HG03565 (cell line): ENCODE measurements at regions not wholly inside any gene's neighbourhood (a gene's known extent, or its start where the extent isn't known, plus 50 kb on each side); places are given as distances from the start of the nearest gene placed in this dataset.
"Not testable (repeated sequence)": the region's sequence is repeated elsewhere in the genome, so short reads cannot be mapped to it uniquely, and the experiment has no call there.

Source experiments
- ATAC-seq: cut with Tn5 transposase; IDR thresholded peaks from one replicate; pipeline ENCODE4 v1.9.1; 2021; ENCODE audit warnings: mild to moderate bottlenecking, moderate library complexity; ENCODE audit not compliant: unreplicated experiment

DNA sequence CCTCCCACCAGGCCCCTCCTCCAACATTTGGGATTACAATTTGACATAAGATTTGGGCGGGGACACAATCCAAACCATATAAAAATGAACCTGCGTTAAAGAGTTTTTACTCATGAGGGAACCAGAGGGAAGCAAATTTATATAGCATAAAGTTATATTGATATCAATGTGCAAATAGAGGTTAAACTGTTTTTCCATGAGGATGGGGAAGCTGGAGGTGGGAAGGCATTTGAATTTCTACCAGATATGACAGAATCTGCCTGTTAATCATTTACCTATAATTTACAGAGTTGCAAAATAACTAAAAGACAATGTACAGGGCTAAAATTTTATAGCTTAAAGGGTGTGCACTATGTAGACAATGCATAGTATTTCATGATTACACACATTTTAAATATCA, 322.0 kb upstream of the FKBP1C start:
- ATAC-seq: no peak

DNA sequence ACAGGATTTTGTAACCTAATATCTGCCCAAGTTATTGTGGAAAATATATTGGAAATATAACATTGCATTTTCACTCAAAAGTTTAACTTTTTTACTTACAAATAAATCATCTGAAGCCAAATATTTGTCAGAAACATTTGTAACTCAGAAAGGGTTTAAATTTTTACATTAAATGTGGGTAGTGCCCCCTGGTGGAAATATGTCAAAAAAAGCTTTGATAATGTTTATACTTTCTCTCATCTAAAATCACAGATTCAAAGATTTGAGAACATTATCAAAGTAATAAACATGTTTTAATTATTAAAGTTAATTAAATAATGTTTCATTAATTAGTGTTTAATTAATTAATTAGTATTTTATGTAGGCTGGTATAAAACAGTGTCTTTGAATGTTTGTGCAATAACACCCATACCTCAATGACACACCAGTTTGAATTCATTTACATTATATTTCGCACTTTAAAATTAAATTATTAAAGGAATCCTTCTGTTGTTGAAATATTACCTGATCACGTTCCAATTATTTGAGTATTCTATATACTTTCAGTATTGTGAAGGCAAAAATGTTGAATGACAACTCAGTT, 320.1 kb upstream of the FKBP1C start:
- no peak for ATAC-seq

DNA sequence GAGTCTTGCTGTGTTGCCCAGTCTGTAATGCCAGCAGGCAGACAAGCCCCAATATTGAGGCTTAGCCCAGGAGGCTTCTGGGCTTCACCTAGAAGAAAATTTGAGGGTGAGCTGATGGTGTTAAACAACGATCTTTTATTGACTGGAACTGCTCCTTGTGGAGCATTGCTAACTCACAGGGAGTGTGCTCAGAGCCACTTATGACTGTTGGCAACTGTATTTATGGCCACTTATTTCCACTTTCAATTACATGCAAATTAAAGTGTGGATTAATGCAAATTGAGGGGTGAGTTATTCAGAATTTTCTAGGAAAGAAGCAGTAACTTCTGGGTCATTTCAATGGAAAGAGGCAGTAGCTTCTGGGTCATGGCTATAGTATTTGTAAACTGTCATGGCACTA, 317.2 kb upstream of the FKBP1C start:
- no peak for ATAC-seq

DNA sequence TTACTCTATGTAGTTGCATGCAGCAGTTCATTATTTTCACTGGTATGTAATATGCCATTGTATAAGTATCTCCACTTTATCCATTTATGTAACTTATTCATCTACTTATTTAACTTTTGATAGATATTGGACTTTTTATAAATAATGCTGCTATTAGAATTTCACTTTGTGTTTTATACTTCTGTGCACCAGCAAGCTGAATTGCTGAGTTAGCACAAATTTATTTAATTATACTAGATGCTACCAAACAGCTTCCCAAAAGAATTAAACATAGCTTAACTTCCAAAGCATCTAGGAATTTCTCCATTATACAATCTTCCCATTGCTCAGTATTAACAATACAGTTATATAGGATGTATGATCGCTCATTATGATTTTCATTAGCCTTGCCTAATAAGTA, 308.0 kb upstream of the FKBP1C start:
- ATAC-seq: no peak

DNA sequence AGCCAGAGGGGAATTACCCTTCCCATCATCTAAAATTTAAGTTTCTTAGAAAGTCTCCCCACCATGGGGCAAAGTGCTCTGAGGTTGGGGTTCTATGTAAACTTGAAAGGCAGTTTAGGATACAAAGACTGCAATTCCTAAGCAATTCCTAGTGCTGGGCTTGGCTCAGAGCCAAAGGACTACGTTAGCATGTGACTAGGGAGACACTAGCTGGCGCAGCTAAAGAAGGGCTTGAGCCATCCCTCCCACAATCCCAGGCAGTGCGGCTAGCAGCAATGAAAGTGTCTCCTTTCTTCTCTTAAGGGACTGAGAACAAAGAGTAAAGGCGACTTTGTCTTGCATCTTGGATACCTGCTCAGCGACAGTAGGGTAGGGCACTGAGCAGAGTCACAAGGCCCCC, 306.6 kb upstream of the FKBP1C start:
- ATAC-seq: no peak

DNA sequence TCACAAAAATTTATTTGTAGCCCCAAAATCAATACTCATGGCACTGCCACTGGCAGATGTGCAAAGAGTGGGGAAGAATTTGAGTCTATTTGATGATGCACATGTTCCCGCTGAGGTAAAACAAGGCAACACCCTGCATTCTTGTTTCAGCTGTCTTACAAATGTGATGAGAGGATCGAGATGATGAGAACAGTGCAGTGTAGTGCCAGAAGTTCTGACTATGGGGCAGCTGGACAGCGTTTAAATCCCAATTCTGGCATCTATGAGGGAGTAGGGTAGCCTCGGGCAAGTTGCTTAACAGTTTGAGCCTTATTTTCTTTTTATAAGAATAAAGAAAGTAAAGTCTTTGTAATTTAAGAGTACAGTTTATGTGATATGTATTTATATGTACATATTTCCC, 296.7 kb upstream of the FKBP1C start:
- no peak for ATAC-seq

DNA sequence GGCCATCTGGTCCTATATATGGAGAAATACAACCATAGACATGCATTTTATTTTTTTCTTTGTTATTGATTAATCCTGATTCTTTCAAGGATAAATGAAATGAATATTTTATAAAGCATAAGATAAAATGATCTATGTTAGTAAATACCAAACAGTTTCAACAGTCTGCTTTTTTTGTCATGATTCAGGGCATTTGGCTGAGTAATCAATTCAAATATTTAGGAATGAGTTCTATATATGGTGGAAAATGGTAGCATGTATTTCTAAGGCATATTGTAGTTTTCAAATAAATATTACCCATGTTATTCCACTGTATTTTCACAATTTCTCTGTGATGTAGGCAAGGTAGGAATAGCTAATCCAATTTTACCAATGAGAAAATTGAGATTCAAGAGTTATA, 287.5 kb upstream of the FKBP1C start:
- no peak for ATAC-seq

DNA sequence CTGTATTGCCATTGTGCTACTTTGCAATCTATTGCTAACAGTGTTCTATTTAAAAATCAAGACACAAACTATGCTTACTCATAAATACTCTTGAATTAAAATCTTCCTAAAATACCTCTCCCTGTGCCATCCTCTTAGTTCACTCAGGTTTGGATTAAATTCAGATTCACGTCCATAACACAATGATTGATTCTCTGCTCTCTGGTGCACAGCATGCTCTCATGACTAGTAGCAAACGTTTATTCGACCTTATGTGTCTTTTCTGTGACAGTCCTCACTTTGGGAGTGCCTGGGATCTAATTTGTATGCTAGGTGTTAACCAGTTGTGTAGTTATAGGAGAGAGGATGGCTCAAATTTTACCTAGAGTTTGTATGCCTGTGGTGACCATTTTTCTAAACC, 270.4 kb upstream of the FKBP1C start:
- ATAC-seq: no peak

DNA sequence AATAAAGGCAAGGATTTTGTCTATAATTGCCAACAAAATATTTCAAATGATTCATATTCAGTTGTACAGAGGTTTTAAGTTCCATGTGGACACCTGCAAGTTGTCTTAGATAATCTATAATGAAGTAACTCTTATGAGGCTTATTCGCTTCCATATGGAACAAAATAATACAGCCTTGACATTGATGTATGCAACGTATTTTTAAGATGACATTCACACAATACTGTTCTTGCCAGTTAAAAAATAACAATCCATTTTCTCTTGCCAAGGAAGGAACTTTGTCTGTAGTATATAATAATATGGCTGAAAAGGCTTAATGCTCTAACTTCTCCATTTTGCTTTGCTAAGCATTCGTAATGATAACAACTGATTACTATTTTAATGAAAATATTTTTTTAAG, 269.3 kb upstream of the FKBP1C start:
- no peak for ATAC-seq

DNA sequence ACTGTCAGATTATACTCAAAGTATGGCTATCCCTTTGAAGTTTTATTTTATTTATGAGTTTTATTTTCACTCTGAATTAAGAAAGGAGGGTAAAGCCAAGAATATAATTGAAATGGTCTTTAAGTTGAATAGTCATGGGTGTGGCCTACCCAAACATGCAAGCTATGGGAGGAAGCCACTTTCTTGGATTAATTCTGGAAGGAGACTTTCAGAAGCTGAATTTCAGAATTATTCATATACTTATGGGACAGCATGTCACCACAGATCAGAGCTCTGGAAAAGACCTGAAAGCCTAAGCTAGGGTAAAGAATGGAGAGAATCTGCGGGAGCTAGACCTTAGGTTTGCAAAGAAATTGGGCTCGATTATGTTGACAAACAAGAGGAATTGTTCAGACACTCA, 242.4 kb upstream of the FKBP1C start:
- no peak for ATAC-seq

DNA sequence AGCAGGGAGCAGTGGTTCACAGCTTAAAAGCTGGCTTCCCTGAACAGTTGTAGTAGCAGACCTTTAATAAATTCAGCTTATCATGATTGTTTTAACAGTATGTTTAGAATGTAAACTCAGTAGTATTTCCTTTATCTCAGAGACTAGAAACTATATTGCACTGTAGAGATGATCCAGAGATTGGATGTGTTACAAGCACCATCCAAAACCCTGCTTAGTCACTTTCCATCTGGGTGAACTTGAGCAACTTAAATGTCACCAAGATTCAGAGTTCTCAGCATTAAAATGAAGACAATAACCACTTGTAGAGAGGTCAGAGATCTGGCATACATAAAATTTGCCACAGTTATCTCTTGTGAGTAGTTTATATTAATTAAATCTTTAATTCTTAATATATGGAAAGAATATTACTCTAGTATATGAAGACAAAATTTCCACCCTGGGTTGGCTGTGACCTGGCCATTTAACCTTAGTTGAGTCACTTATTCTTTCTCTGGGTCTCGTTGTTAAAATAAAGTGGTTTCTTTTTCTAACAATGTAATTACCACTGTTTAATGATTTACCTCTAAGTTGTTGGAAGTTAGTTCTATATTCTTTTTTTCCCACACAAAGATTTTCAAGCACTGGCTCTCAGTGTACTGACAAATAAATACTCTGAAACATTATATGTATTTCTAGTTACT, 239.2 kb upstream of the FKBP1C start:
- no peak for ATAC-seq

DNA sequence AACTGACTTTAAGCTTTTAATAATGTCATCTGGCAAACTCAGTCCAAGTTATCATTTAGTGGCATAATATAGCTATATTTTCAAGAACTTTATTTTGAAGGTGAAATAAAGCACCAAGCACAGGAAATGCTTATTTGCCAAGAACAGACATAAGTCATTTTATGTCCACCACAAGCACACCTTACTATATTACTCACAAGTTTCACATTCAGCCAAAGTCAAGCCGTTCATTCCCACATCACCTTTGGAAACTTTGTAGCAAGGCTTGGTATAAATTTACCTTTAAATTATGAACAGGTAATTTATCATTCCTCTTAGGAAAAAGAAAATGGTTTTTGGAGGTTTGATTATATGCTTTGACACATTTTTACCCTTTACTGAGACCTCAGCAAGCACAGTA, 236.8 kb upstream of the FKBP1C start:
- ATAC-seq: peak; percentile 59

DNA sequence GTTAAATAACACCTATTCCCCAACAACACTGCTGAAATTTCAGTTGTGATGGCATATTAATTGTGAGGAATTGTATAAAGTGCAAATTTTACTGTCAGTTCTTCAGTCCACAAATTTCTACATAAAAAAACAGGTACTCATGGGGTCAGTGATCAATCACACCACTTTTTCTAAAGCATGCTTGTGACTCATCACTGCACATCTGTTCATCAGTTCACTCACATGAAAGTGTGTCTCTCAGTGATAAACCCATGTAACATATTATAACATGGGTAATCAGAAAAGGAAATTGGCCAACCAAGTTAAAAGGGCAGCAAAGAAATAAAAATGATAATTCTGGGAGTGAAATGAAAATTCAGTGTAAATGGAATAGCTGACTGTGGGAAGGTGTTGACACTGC, 234.7 kb upstream of the FKBP1C start:
- ATAC-seq: no peak

DNA sequence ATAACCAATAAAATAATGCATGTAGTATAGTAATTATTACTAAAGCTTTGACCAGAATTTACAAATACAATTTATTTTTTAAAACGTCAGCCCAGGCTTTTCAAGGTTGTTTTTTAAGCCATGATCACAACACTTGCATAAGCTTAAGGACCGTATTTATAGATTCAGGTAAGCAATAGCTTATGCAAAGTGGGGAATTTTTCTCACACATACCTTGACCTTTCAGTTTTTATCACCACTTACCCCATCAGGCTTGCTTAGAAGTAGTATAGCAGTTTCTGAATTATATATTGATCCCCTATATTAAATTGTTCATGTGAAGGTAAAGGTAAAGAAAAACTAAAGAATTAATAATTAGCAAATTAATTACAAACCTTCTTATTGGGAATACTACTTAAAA, 232.3 kb upstream of the FKBP1C start:
- ATAC-seq: no peak

DNA sequence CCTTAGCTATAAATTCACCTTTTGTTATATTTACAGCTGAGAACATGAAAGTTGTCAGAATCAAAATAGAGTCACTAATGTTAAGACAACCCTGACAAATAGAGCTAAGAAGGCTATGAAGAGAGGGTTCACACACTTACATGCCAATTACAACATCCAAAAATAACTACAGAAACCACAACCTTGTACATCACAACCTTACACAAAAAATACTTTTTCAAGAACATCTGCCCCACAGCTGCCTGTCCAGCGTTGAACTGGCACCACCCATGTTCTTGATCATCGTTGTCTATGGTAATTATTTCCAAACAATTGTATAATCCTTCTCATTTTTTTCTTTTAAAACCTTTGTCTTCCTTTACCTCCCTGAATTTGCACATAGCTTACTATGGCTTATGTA, 231.2 kb upstream of the FKBP1C start:
- no peak for ATAC-seq

DNA sequence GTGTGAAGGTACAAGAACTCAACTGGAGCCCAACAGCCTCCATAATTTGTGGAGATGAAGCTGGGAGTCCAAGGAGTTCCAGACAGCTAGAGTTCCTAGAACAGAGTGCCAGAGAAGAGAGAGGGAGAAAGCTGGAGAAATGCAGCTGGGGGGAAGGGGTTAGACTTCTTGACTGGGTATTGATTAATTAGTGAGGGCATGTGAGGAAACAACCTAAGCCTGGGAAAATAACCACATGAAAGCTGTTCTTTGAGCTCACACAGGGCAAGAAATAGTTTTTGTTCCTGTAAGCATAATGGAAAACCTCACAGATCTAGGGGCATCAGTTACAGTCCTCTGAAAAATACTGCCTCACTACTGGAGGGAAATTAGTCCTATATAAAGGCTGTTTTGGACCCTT, 230.5 kb upstream of the FKBP1C start:
- ATAC-seq: no peak

DNA sequence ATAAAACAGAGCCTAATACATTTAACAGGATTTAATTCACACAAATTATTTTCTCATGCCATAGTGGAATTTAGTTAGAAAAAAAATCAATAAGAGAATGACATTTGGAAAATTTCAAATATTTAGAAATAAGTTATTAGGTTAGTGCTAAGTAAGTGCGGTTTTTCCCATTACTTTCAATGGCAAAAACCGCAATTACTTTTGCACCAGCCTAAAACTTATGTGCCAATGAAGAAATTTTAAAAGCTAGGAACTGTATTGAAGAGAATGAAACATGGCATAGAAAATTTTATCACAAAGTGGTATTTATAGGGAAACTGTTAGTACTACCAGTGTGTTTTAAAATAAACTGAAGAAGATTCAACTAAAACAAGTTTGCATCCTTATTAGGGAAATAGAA, 228.3 kb upstream of the FKBP1C start:
- no peak for ATAC-seq

DNA sequence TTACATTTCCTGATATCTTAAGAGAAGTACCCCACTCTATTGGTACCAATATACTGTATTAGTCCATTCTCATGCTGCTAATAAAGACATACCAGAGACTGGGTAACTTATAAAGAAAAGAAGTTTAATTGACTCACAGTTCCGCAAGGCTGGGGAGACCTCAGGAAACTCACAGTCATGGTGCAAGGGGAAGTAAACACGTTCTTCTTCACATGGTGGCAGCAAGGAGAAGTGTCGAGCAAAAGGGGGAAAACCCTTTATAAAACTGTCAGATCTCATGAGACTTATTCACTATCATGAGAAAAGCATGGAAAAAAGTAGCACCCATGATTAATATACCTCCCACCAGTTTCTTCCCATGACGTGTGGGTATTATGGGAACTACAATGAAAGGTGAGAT, 219.6 kb upstream of the FKBP1C start:
- not testable (repeated sequence) for ATAC-seq

DNA sequence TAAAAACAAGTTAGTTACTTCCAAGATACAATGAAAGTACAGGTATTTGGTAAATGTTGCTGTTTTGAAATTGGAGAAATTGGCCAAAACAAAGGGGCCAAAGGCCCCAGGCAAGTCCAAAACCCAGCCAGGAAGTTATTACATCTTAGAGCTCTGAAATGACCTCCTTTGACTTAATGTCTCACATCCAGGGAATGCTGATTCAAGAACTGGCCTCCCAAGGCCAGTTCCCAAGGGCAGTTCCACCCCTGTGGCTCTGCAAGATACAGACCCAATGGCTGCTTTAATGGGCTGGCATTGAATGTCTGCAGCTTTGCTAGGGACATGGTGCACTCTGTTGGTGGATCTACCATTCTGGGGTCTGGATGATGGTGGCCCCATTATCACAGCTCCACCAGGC, 217.3 kb upstream of the FKBP1C start:
- ATAC-seq: no peak

DNA sequence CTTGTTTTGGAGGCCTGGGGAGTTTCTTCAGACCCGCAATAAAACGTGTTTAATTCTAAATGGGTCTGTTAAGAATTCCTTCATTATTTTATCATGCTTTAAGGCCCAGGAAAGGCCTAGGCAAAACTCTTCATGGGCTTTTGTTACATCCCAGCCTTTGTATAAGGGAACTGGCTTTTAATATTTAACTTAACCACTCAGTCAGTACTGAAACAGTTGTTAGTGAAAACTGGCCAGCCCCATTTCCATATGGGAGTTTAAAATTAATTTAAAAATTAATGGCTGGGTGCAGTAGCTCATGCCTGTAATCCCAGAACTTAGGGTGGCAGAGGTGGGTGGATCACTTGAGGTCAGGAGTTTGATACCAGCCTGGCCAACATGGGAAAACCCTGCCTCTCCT, 213.2 kb upstream of the FKBP1C start:
- no peak for ATAC-seq

DNA sequence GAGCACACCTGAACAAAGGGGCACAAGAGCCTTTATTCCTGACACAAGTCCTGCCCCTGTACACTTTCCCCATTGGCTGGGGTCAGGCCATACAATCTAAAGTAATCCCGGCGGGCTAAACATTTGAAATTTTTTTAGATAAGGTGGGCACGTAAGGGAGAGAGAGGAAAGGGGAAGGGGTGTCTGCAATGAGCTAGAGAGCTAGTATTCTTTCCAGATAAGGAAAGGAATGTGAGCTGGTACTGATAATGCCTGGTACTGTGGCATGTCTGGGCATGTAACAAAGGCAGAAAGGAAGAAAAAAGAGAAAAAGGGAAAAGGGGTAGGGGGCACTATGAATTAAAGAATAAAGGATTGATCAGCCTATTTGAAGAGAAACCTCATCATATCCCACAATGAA, 212.0 kb upstream of the FKBP1C start:
- ATAC-seq: not testable (repeated sequence)

DNA sequence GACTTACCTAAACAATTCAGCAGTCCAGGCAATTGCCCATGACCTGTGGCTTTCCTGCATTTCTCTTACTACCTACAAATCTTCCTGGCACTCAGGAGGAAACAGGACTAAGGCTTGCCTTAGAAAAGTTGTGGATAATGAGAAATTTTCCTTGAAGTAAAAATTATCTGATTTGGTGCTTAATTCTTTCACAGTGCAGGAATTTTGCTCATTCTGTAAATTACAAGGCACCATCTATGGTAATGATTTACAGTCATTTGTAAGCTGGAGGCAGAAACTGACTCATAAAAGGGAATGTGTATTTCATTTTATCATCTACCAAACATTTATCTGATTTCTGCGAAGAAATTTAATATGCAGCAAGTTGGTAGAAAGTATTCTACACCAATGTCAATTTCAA, 211.5 kb upstream of the FKBP1C start:
- no peak for ATAC-seq

DNA sequence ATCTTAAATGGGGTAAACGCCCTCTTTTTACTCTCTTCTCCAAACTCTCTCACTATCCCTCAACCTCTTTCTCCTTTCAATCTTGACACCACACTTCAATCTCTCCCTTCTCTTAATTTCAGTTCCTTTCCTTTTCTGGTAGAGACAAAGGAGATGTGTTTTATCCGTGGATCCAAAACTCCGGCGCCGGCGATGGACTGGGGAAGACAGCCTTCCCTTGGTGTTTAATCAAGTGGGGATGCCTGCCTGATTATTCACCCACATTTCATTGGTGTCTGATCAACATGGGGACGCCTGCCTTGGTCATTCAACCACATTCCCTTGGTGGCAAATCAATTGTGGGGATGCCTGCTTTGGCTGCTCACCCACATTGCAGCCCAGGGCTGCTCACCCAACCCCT, 205.3 kb upstream of the FKBP1C start:
- not testable (repeated sequence) for ATAC-seq
